ENCODE measurements at regions not wholly inside any gene's neighbourhood (a gene's known extent, or its start where the extent isn't known, plus 50 kb on each side); places are given as distances from the start of the nearest gene placed in this dataset.

DNA sequence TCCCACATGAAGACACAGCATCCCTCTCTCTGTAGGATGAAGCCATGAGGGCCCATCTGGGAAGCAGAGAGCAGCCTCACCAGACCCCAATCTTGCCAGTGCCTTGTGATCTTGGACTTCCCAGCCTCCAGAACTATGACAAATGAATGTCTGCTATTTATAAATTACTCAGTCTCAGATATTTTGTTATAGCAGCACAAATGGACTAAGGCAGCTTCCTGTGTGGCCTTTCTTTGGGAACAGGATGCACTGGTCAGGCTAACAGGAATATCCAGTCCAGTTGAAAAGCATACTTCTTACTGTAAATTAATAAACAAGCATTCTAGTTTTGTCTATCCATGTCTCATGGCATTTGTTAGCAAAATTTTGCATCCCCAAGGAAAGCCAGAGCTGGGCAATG, 134.1 kb upstream of the ETV3 start:
- H3K4me1 ChIP-seq (ENCODE audit: control insufficient read depth, insufficient read depth, low read length): no peaks in the 10 kb centered on the region
- no peak overlapping the region for H2AK5ac ChIP-seq (ENCODE audit: low read depth, low read length)
- no peaks in the 10 kb centered on the region for H3K36me3 ChIP-seq (ENCODE audit: control insufficient read depth, insufficient read depth, low read length)
- H2AK9ac ChIP-seq (replicated peaks; ENCODE audit: low read depth, low read length, poor library complexity): no peak overlapping the region
- no peak for DNase-seq
- in situ Hi-C loops (cut with MboI; ENCODE audit: low sequenced_read_pairs) (no loop called here), intact Hi-C loops (cut with micrococcal nuclease) (no loop called here), dilution Hi-C loops (cut with HindIII; ENCODE audit: low sequenced_read_pairs, unreplicated experiment) (no loop called here)
- H3K27me3 ChIP-seq (ENCODE audit: control insufficient read depth, insufficient read depth, low read length): peaks cover 3% of the 10 kb centered on the region; the same call in 1 of the 2 replicates
- no peak overlapping the region for H3K4me2 ChIP-seq (ENCODE audit: low read depth, low read length)
- CTCF ChIA-PET: no interaction called here
- no peak overlapping the region for H3K14ac ChIP-seq (replicated peaks; ENCODE audit: low read depth, low read length)
- no peak overlapping the region for H2BK15ac ChIP-seq (ENCODE audit: low read depth, low read length)
- no peaks in the 10 kb centered on the region for H4K20me1 ChIP-seq (ENCODE audit: insufficient read depth, low read length)
- H3K9me1 ChIP-seq (ENCODE audit: insufficient read depth, low read length): no peaks in the 10 kb centered on the region
- no peaks in the 10 kb centered on the region for H3K79me1 ChIP-seq (ENCODE audit: low read depth in 1 of 2, low read length in 2 of 2)
- no peak overlapping the region for H2AFZ ChIP-seq (replicated peaks; ENCODE audit: low read length, poor library complexity)
- no peak overlapping the region for H2BK20ac ChIP-seq (ENCODE audit: low read depth, low read length)
- no peak overlapping the region for H3K56ac ChIP-seq (ENCODE audit: extremely low read depth, insufficient read depth, low read length)
- H4K5ac ChIP-seq (ENCODE audit: low read depth, low read length): no peak overlapping the region
- no peak overlapping the region for H2BK5ac ChIP-seq (ENCODE audit: low read depth, low read length, poor library complexity, severe bottlenecking)
- no peaks in the 10 kb centered on the region for H3K9me3 ChIP-seq (ENCODE audit: control insufficient read depth, insufficient read depth, low read length)
- no peak overlapping the region for H4K91ac ChIP-seq (ENCODE audit: insufficient read depth, low read depth, low read length)
- H3K9ac ChIP-seq (ENCODE audit: low read depth, low read length): no peak overlapping the region
- no peak overlapping the region for H3K27ac ChIP-seq (ENCODE audit: insufficient read depth, low read length)
- no TSS peak for BruUV-seq (replicated peaks)
- no peak overlapping the region for H2BK120ac ChIP-seq (ENCODE audit: low read depth, low read length)
- no peak overlapping the region for H3K4ac ChIP-seq (ENCODE audit: low read depth, low read length)
- H3K4me3 ChIP-seq (ENCODE audit: insufficient read depth, low read depth, low read length): no peak overlapping the region
- no peak overlapping the region for H4K8ac ChIP-seq (ENCODE audit: low read depth in 2 of 2, low read length in 2 of 2)
- H3K18ac ChIP-seq (ENCODE audit: low read depth, low read length): no peak overlapping the region
- POLR2A ChIA-PET (ENCODE audit: unreplicated experiment): no interaction called here
- no peak overlapping the region for H3K23ac ChIP-seq (ENCODE audit: low read depth, low read length)
- TF ChIP-seq NFE2L2 (IDR thresholded peaks at IDR 0.05; ENCODE audit: low read depth, low read length): no peak
- no peak for TF ChIP-seq RAD21 (IDR thresholded peaks at IDR 0.05; ENCODE audit: low read length)
- TF ChIP-seq, protein P1, sequence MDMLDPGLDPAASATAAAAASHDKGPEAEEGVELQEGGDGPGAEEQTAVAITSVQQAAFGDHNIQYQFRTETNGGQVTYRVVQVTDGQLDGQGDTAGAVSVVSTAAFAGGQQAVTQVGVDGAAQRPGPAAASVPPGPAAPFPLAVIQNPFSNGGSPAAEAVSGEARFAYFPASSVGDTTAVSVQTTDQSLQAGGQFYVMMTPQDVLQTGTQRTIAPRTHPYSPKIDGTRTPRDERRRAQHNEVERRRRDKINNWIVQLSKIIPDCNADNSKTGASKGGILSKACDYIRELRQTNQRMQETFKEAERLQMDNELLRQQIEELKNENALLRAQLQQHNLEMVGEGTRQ (IDR thresholded peaks at IDR 0.05; ENCODE audit: low read depth, low read length): no peak
- TF ChIP-seq MXI1 (IDR thresholded peaks at IDR 0.05; ENCODE audit: borderline replicate concordance, low read depth, low read length): no peak
- TF ChIP-seq, protein P2, sequence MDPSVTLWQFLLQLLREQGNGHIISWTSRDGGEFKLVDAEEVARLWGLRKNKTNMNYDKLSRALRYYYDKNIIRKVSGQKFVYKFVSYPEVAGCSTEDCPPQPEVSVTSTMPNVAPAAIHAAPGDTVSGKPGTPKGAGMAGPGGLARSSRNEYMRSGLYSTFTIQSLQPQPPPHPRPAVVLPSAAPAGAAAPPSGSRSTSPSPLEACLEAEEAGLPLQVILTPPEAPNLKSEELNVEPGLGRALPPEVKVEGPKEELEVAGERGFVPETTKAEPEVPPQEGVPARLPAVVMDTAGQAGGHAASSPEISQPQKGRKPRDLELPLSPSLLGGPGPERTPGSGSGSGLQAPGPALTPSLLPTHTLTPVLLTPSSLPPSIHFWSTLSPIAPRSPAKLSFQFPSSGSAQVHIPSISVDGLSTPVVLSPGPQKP (IDR thresholded peaks at IDR 0.05; ENCODE audit: borderline replicate concordance, low read depth, low read length): no peak
- no peak for TF ChIP-seq CHD1 (IDR thresholded peaks at IDR 0.05; ENCODE audit: low read depth, low read length)
- TF ChIP-seq RFX5 (IDR thresholded peaks at IDR 0.05; ENCODE audit: low read depth, low read length): no peak
- TF ChIP-seq CEBPB (IDR thresholded peaks at IDR 0.05; ENCODE audit: low read depth, low read length): no peak
- TF ChIP-seq FOS (IDR thresholded peaks at IDR 0.05; ENCODE audit: low read depth, low read length): no peak
- TF ChIP-seq SMC3 (IDR thresholded peaks at IDR 0.05; ENCODE audit: low read depth, low read length): no peak
- TF ChIP-seq CTCF (conservative IDR thresholded peaks at IDR 0.05; ENCODE audit: low read depth, low read length): no peak
- TF ChIP-seq MAFK (IDR thresholded peaks at IDR 0.05; ENCODE audit: low read depth, low read length): no peak
- TF ChIP-seq RCOR1 (IDR thresholded peaks at IDR 0.05; ENCODE audit: insufficient replicate concordance, low read length): no peak
- TF ChIP-seq POLR2A (IDR thresholded peaks at IDR 0.05; ENCODE audit: low read depth, low read length): no peak
- TF ChIP-seq MAZ (IDR thresholded peaks at IDR 0.05; ENCODE audit: borderline replicate concordance, low read depth, low read length): no peak
- TF ChIP-seq BHLHE40 (IDR thresholded peaks at IDR 0.05; ENCODE audit: low read depth, low read length): no peak
- ATAC-seq (ENCODE audit: low read depth): no peak
